ENCODE measurements at regions not wholly inside any gene's neighbourhood (a gene's known extent, or its start where the extent isn't known, plus 50 kb on each side); places are given as distances from the start of the nearest gene placed in this dataset.

DNA sequence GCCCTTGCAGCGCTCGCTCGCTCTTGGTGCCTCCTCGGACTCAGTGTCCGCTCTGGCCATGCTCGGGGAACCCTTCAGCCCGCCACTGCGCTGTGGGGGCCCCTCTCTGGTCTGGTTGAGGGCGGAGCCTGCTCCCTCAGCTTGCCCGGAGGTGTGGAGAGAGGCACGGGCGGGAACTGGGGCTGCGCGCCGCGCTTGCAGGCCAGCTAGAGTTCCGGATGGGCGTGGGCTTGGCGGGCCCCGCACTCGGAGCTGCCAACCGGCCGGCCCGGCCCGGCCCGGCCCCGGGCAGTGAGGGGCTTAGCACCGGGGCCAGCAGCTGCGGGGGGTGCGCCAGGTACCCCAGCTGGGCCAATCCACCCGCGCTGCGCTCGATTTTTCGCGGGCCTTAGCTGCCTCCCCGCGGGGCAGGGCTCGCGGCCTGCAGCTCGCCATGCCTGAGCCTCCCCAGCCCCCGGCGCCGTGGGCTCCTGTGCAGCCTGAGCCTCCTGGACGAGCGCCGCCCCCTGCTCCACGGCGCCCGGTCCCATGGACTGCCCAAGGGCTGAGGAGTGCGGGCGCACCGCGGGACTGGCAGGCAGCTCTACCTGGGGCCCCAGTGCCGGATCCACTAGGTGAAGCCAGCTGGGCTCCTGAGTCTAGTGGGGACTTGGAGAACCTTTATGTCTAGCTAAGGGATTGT lies 217.0 kb upstream of the PKN2 start:
- no peak for TF ChIP-seq CTCF (IDR thresholded peaks at IDR 0.05)
- DNase-seq = peak in 3 of 14 experiments; percentile 0 to 10 (median 2)
- no peaks in the 10 kb centered on the region for H3K9me3 Mint-ChIP-seq
- H3K4me1 Mint-ChIP-seq (ENCODE audit: low read depth) = no peaks in the 10 kb centered on the region
- H3K36me3 Mint-ChIP-seq (ENCODE audit: low read depth) = no peaks in the 10 kb centered on the region
- no peak for ATAC-seq (ENCODE audit: poor library complexity)
- H3K4me3 ChIP-seq (ENCODE audit: low read length) = no peak overlapping the region
- H3K4me3 Mint-ChIP-seq = no peak overlapping the region
- intact Hi-C loops (cut with DNase I, micrococcal nuclease) = no loop called here
- CTCF ChIA-PET = no interaction called here
- POLR2A ChIA-PET = no interaction called here
- peaks cover 22% of the 10 kb centered on the region for H3K27me3 Mint-ChIP-seq
- no peak overlapping the region for H3K27ac ChIP-seq (ENCODE audit: low read depth in 1 of 2, low read length in 2 of 2)
- H3K36me3 ChIP-seq (ENCODE audit: insufficient read depth, low read length) = no peaks in the 10 kb centered on the region
- no peak overlapping the region for H3K27ac Mint-ChIP-seq
- H3K27me3 ChIP-seq (ENCODE audit: control insufficient read depth in 1 of 2, insufficient read depth in 2 of 2, low read length in 2 of 2) = peaks cover 4 to 6% of the 10 kb centered on the region in 2 experiments
- H3K4me1 ChIP-seq (ENCODE audit: insufficient read depth, low read length) = no peaks in the 10 kb centered on the region
- H3K9me3 ChIP-seq (ENCODE audit: control insufficient read depth in 1 of 2, insufficient read depth in 1 of 2, low read length in 2 of 2) = peaks cover 0 to 13% of the 10 kb centered on the region in 2 experiments

GRCh38 chr1:88472298-88472697 lies 211.8 kb upstream of the PKN2 start:
- no peaks in the 10 kb centered on the region for H3K27me3 ChIP-seq (ENCODE audit: control insufficient read depth in 1 of 2, insufficient read depth in 2 of 2, low read length in 2 of 2)
- H3K36me3 Mint-ChIP-seq (ENCODE audit: low read depth) = no peaks in the 10 kb centered on the region
- no peaks in the 10 kb centered on the region for H3K9me3 Mint-ChIP-seq
- no peaks in the 10 kb centered on the region for H3K27me3 Mint-ChIP-seq
- H3K4me3 Mint-ChIP-seq = no peak overlapping the region
- TF ChIP-seq CTCF (IDR thresholded peaks at IDR 0.05) = no peak
- H3K27ac ChIP-seq (ENCODE audit: low read depth in 1 of 2, low read length in 2 of 2) = no peak overlapping the region
- peaks cover 0 to 2% of the 10 kb centered on the region in 2 experiments for H3K9me3 ChIP-seq (ENCODE audit: control insufficient read depth in 1 of 2, insufficient read depth in 1 of 2, low read length in 2 of 2)
- no peaks in the 10 kb centered on the region for H3K4me1 Mint-ChIP-seq (ENCODE audit: low read depth)
- H3K36me3 ChIP-seq (ENCODE audit: insufficient read depth, low read length) = no peaks in the 10 kb centered on the region
- ChIA-PET POLR2A (no interaction called here), CTCF (no interaction called here)
- no peak overlapping the region for H3K27ac Mint-ChIP-seq
- intact Hi-C loops (cut with DNase I, micrococcal nuclease) = no loop called here
- no peak overlapping the region for H3K4me3 ChIP-seq (ENCODE audit: low read length)
- no peaks in the 10 kb centered on the region for H3K4me1 ChIP-seq (ENCODE audit: insufficient read depth, low read length)
- ATAC-seq (ENCODE audit: poor library complexity) (no peak), DNase-seq (no peak)

DNA sequence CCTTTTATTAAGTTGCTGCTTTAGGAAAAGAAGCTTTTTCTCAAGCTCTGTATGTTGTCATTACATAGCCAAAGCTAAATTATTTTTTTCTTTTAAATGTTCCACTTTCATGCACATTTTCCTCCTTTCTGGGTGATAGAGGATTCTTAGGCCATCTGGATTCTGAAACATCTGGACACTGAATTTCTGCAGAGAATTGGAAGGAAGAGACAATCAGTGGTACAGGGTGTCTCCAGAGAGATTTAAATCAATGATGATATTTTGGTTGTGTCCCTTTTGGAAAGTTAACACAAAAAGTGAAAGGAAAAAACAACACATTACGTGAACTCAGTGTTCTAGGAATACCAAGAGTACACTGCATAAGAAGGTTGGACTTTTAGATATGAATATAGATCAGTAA lies 211.4 kb upstream of the PKN2 start:
- ATAC-seq (ENCODE audit: poor library complexity) = no peak
- no peaks in the 10 kb centered on the region for H3K9me3 ChIP-seq (ENCODE audit: control insufficient read depth in 1 of 2, insufficient read depth in 1 of 2, low read length in 2 of 2)
- H3K27me3 ChIP-seq (ENCODE audit: control insufficient read depth in 1 of 2, insufficient read depth in 2 of 2, low read length in 2 of 2) = no peaks in the 10 kb centered on the region
- Mint-ChIP-seq H3K9me3 (no peaks in the 10 kb centered on the region), H3K36me3 (ENCODE audit: low read depth) (no peaks in the 10 kb centered on the region), H3K4me3 (no peak overlapping the region), H3K27me3 (no peaks in the 10 kb centered on the region), H3K4me1 (ENCODE audit: low read depth) (no peaks in the 10 kb centered on the region), H3K27ac (no peak overlapping the region)
- intact Hi-C loops (cut with DNase I, micrococcal nuclease) = no loop called here
- DNase-seq = no peak
- no peaks in the 10 kb centered on the region for H3K36me3 ChIP-seq (ENCODE audit: insufficient read depth, low read length)
- ChIA-PET CTCF (no interaction called here), POLR2A (no interaction called here)
- H3K27ac ChIP-seq (ENCODE audit: low read depth in 1 of 2, low read length in 2 of 2) = no peak overlapping the region
- TF ChIP-seq CTCF (IDR thresholded peaks at IDR 0.05) = no peak
- no peaks in the 10 kb centered on the region for H3K4me1 ChIP-seq (ENCODE audit: insufficient read depth, low read length)
- H3K4me3 ChIP-seq (ENCODE audit: low read length) = no peak overlapping the region

Measured in CD4-positive, alpha-beta T cell (primary cell).